Chondrocyte (in vitro differentiated cells): ENCODE measurements at regions not wholly inside any gene's neighbourhood (a gene's known extent, or its start where the extent isn't known, plus 50 kb on each side); places are given as distances from the start of the nearest gene placed in this dataset.
A peak's percentile ranks its signal among the peaks of the same experiment; 100 is the strongest.

Experiments
- DNase-seq: peaks from one replicate; pipeline ENCODE4 v3.0.0; 2021; ENCODE audit warnings: mixed read lengths, low spot score
- H3K27ac Mint-ChIP-seq: one replicate; pipeline ENCODE4 v1.8.0; 2021; ENCODE audit warnings: mild to moderate bottlenecking, moderate library complexity, mixed read lengths; ENCODE audit not compliant: unreplicated experiment
- H3K27me3 Mint-ChIP-seq: 2 replicates; pipeline ENCODE4 v1.8.0; 2021; ENCODE audit warnings: low read depth, mixed read lengths
- H3K36me3 Mint-ChIP-seq: 2 replicates; pipeline ENCODE4 v1.8.0; 2021; ENCODE audit warnings: low read depth, mixed read lengths
- H3K4me1 Mint-ChIP-seq: 2 replicates; pipeline ENCODE4 v1.8.0; 2021; ENCODE audit warnings: low read depth, mild to moderate bottlenecking, mixed read lengths
- H3K4me3 Mint-ChIP-seq: one replicate; pipeline ENCODE4 v1.8.0; 2021; ENCODE audit warnings: mild to moderate bottlenecking, moderate library complexity, mixed read lengths; ENCODE audit not compliant: unreplicated experiment
- H3K9me3 Mint-ChIP-seq: 2 replicates; pipeline ENCODE4 v1.8.0; 2021; ENCODE audit warnings: low read depth, mixed read lengths
- CTCF ChIP-seq: fragments of 200-600 bp; sonication (generic); IDR thresholded peaks from 2 replicates; pipeline ENCODE4 v1.5.0; 2021; ENCODE audit warnings: antibody characterized with exemption, mild to moderate bottlenecking, moderate library complexity

GRCh38 chr3:159634483-159634882 is 354.2 kb upstream of the IL12A start:
- H3K4me3 Mint-ChIP-seq = no peak overlapping the region
- no peaks in the 10 kb centered on the region for H3K27me3 Mint-ChIP-seq
- no peaks in the 10 kb centered on the region for H3K36me3 Mint-ChIP-seq
- no peaks in the 10 kb centered on the region for H3K9me3 Mint-ChIP-seq
- peak overlapping the region; percentile 76 for H3K27ac Mint-ChIP-seq
- no peak for TF ChIP-seq CTCF
- no peak for DNase-seq
- H3K4me1 Mint-ChIP-seq = peaks cover 63% of the 10 kb centered on the region

GRCh38 chr3:159635047-159635641 is 353.5 kb upstream of the IL12A start:
- no peak for DNase-seq
- Mint-ChIP-seq H3K27me3 (no peaks in the 10 kb centered on the region), H3K9me3 (no peaks in the 10 kb centered on the region), H3K27ac (peak overlapping the region; percentile 76), H3K36me3 (no peaks in the 10 kb centered on the region), H3K4me1 (peaks cover 63% of the 10 kb centered on the region), H3K4me3 (no peak overlapping the region)
- TF ChIP-seq CTCF = no peak

- Mint-ChIP-seq H3K27me3 (no peaks in the 10 kb centered on the region), H3K4me3 (no peak overlapping the region), H3K27ac (peak overlapping the region; percentile 50), H3K9me3 (no peaks in the 10 kb centered on the region), H3K36me3 (peaks cover 2% of the 10 kb centered on the region), H3K4me1 (peaks cover 52% of the 10 kb centered on the region)
- DNase-seq = no peak
- no peak for TF ChIP-seq CTCF
These were observed 350.6 kb upstream of the IL12A start for GRCh38 chr3:159637883-159638542.

- no peak for TF ChIP-seq CTCF
- Mint-ChIP-seq H3K27me3 (no peaks in the 10 kb centered on the region), H3K4me3 (no peak overlapping the region), H3K36me3 (peaks cover 2% of the 10 kb centered on the region), H3K27ac (no peak overlapping the region), H3K4me1 (peaks cover 30% of the 10 kb centered on the region), H3K9me3 (no peaks in the 10 kb centered on the region)
- no peak for DNase-seq
These were observed 348.4 kb upstream of the IL12A start for GRCh38 chr3:159640225-159640624.

- DNase-seq = no peak
- H3K27ac Mint-ChIP-seq = no peak overlapping the region
- TF ChIP-seq CTCF = no peak
- H3K4me3 Mint-ChIP-seq = no peak overlapping the region
- no peaks in the 10 kb centered on the region for H3K27me3 Mint-ChIP-seq
- H3K9me3 Mint-ChIP-seq = no peaks in the 10 kb centered on the region
- H3K36me3 Mint-ChIP-seq = peaks cover 2% of the 10 kb centered on the region
- peaks cover 8% of the 10 kb centered on the region for H3K4me1 Mint-ChIP-seq
These were observed 345.2 kb upstream of the IL12A start for GRCh38 chr3:159643406-159643805.
